Hematopoietic multipotent progenitor cell treated with erythropoietin and hydrocortisone succinate and interleukin-3 and kit ligand, for 6 days (in vitro differentiated cells): ENCODE measurements at regions not wholly inside any gene's neighbourhood (a gene's known extent, or its start where the extent isn't known, plus 50 kb on each side); places are given as distances from the start of the nearest gene placed in this dataset.
"Not testable (repeated sequence)": the region's sequence is repeated elsewhere in the genome, so short reads cannot be mapped to it uniquely, and the experiment has no call there.

Experiments
- DNase-seq: peaks from one replicate; pipeline ENCODE4 v3.0.0-alpha.2; 2015

DNA sequence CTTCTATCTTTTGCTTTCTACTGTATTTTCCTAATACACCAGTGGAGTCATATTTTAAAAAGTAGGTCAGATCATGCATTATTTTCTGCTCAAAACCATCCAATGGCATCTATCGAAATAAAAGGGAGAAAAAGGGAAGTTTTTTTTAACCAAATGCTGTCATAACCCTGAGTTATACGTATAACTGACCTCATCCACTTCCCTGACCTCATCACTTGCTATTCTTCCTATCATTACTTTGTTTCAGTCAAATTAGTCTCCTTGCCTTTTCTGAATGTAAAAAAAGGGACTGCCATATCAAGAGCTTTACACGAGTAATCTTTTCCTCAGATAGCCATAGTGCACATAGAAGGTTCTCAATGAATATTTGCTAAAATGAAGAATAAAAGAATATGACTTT is 1383.6 kb downstream of the ZPLD1 start:
- no peak for DNase-seq

DNA sequence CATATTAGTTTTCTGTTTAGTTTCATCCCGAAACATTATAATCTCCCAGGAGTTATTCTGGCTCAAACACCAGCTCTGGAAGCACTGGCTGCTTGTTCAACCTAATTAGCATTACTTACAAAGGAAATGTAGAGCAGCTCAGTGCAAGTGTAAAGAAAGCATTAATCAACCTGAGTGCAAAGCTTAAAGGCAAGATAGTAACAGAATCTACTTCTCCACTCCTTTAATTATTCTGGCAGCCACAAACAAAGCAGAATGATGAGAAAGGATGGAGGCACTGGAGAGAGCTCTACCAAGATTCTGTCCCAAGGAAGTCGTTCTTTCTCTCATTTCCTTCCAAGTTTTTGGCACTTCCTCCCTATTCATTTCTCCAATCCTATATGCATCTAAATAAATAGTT is 1384.0 kb downstream of the ZPLD1 start:
- DNase-seq, result no peak

DNA sequence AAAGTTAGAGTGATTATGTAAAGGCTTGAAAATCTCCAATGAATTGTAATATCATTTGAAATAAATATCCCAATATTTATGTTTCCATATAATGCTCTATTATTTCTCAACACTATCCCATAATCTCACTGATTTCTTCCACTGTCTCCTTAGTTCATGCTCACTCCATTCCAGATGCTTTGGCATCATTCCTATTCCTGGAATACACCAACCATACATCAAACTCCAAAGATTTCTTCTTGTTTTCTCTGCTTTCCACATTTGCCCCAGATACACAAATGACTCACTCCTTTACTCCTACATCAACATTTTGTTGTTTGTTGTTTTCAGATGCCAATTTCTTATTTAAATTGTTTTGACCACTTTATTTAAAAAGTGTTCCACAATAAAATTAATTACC is 1390.8 kb downstream of the ZPLD1 start:
- DNase-seq, result no peak

GRCh38 chr3:103829723-103830326 is 1395.0 kb downstream of the ZPLD1 start:
- no peak for DNase-seq

GRCh38 chr3:103847081-103848062 is 1412.6 kb downstream of the ZPLD1 start:
- DNase-seq, result no peak

- no peak for DNase-seq
These were observed 1417.0 kb downstream of the ZPLD1 start for GRCh38 chr3:103851793-103852192.

- DNase-seq, result no peak
These were observed 1427.6 kb downstream of the ZPLD1 start for GRCh38 chr3:103862415-103862814.

GRCh38 chr3:103863381-103863780 is 1428.6 kb downstream of the ZPLD1 start:
- no peak for DNase-seq

GRCh38 chr3:103866113-103866512 is 1431.3 kb downstream of the ZPLD1 start:
- no peak for DNase-seq

DNA sequence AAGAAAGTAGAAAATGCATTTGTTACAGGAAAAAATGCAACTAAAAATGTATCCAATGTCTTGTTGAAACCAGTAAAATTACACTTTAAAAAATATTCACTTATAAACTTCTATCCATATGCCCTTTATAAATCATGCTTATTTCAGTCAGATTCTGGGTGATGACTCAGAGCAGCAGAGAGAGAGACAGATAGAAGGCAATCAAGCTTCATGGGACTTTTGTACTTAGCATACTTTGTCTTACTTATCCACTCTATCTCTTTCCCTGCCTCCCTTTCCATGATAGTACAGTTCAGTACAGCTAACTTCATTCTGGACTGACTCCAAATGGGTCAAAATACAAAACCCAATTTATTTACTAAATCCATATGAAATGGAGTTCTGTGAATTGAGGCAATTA is 1438.2 kb downstream of the ZPLD1 start:
- no peak for DNase-seq

DNA sequence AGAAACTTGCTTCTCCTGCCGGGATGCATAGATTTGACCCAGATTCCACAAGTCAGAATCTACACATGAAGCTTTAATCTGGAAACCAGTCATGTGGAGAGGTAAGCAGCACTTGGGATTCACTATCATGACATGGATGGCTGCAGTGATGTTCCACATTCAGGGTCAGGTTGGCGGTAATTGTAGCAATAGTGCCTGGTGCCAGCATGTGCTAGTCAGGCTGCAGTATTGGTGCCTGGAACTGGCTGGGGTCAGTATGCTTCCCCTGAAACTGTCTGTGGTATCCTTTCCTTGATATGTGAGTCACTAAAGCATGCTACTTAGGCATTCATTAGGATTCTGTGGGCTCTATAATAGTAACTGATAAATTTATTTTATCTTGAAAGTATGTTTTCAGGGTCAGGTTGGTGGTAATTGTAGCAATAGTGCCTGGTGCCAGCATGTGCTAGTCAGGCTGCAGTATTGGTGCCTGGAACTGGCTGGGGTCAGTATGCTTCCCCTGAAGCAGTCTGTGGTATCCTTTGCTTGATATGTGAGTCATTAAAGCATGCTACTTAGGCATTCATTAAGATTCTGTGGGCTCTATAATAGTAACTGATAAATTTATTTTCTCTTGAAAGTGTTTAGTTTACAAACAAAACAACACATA is 1439.2 kb downstream of the ZPLD1 start:
- DNase-seq, result no peak

DNA sequence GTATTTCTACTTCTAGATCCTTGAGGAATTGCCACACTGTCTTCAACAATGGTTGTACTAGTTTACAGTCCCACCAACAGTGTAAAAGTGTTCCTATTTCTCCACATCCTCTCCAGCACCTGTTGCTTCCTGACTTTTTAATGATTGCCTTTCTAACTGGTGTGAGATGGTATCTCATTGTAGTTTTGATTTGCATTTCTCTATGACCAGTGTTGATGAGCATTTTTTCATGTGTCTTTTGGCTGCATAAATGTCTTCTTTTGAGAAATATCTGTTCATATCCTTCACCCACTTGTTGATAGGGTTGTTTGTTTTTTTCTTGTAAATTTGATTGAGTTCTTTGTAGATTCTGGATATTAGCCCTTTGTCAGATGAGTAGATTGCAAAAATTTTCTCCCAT is 1447.0 kb downstream of the ZPLD1 start:
- not testable (repeated sequence) for DNase-seq

GRCh38 chr3:103889675-103890074 is 1454.9 kb downstream of the ZPLD1 start:
- no peak for DNase-seq

DNA sequence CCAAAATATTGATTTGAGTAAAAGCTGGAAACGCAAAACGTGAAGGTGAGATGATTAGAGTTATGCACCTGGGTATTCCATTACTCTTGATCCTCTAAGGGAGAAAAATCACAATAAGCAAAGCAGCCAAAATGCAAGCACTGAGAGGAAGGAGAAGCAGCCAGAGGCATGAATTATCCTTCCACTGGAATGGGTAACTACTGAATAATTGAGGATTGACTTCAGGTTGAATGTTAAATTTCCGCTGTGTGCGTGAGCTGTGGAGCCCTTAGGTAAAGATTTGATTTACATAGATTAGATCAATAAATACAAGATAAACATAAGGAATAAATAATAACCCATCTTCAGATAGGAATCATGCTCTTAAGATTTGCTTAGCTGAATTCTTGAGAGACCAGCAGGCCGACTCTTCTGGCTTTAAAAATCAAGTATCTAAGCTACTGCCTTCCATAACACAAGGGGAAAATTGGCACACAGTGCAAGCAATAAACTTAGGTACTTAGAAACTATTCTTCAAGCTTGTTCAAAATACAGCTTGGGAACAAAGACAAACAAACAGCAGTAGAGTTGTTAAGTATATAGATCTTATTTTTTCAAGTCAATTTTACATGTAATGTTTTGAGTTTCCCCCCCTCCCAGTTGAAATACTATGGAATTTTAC is 1459.5 kb downstream of the ZPLD1 start:
- DNase-seq, result no peak

DNA sequence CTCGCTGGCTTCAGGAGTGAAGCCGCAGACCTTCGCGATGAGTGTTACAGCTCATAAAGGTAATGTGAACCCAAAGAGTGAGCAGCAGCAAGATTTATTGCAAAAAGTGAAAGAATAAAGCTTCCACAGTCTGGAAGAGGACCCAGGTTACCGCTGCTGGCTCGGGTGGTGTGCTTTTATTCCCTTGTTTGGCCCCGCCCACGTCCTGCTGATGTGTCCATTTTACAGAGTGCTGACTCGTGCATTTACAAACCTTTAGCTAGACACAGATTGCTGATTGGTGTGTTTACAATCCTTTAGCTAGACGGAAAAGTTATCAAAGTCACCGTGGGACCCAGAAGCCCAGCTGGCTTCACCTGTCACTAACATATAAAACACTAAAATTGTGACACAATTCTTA is 1464.5 kb downstream of the ZPLD1 start:
- no peak for DNase-seq

- DNase-seq, result no peak
These were observed 1461.7 kb upstream of the ALCAM start for GRCh38 chr3:103904991-103905390.

- no peak for DNase-seq
These were observed 1460.4 kb upstream of the ALCAM start for GRCh38 chr3:103906304-103906703.

DNA sequence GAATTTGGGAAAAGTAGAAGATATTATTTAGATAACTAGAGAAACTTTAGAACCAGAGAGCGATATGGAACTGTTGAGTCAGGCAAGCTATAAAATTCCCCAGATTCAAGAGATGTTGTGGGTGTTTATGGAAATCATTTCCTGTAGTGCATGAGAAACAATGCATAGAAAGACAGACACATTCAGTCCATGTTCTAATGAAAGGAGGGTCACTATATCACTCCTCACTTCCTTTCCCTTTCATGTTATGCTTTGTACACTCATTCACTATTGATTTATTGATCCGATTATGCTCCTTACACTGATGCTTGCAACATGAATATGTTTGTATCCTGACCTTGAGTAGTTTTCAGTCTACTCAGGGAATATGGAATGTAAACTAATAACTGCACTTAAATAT is 1459.9 kb upstream of the ALCAM start:
- DNase-seq, result no peak

DNA sequence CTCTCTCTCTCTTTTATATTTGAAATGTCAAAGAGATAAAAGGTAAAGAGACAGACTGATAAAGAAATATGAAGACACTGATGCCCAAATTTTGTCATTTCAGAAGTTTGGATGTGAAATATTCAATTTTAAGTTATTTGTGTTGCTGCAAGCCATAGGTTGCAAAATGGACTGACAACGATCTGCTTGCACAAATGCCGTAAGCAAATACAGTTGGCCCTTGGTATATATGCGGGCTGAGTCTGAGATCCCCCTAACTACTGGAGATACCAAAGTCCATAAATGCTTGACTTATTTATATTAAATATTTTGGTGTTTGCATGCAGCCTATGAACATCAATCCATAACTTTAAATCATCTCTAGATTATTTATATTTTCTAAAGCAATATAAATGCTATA is 1459.1 kb upstream of the ALCAM start:
- no peak for DNase-seq

DNA sequence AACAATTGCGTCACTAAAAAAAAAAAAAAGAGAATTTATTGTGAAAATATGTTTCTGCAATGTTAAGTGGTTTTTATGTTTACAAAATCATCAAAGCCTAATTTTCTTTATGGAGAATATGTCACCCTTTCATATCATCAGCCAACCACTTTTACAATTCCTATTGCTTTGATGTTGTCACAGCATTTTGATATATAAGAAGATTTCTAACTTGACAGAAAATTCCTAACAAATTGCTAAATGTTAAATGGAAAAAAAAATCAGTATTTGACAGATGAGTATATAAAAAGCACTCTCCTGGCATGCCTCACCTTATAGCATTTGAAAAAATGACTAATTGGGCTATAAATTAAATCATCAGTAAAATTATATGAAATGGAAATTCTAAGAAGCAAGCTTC is 1457.3 kb upstream of the ALCAM start:
- no peak for DNase-seq

- no peak for DNase-seq
These were observed 1448.4 kb upstream of the ALCAM start for GRCh38 chr3:103918336-103918735.

DNA sequence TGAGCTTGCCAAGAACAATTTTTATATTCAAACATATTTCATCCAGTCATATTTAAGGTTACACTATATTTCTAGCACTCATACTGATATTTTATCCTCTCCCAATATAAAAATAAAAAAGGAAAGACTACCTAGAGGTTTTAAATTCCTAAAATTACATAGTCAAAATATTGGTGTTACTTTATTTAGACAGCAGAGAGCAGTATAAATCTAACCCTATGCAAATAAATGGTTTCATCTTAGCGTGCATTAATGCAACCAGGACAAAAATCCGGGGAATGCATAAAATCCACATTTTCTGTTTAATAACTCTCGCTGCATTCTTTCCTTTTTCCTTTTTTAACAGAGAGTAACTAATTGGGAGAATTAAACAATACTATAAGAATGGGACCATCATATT is 1447.4 kb upstream of the ALCAM start:
- DNase-seq, result no peak

GRCh38 chr3:103923907-103924306 is 1442.8 kb upstream of the ALCAM start:
- no peak for DNase-seq
